ENCODE measurements at regions not wholly inside any gene's neighbourhood (a gene's known extent, or its start where the extent isn't known, plus 50 kb on each side); places are given as distances from the start of the nearest gene placed in this dataset.

- H3K9ac ChIP-seq (ENCODE audit: insufficient read depth in 1 of 2, low read length in 2 of 2) = no peak overlapping the region
- no peaks in the 10 kb centered on the region for H3K36me3 ChIP-seq (ENCODE audit: control insufficient read depth in 4 of 4, insufficient read depth in 4 of 4, low read length in 4 of 4)
- no peak for DNase-seq
- ATAC-seq (ENCODE audit: insufficient read depth, low FRiP score) = no peak
- H3K9me3 ChIP-seq (ENCODE audit: control insufficient read depth in 4 of 4, insufficient read depth in 3 of 4, low read length in 3 of 4) = no peaks in the 10 kb centered on the region
- peaks cover 3 to 7% (median 6%) of the 10 kb centered on the region in 3 donors for H3K27me3 ChIP-seq (ENCODE audit: control insufficient read depth in 3 of 3, insufficient read depth in 3 of 3, low read length in 2 of 3)
- no peaks in the 10 kb centered on the region for H3K4me1 ChIP-seq (ENCODE audit: control insufficient read depth in 5 of 5, insufficient read depth in 5 of 5, low read length in 5 of 5)
- no peak overlapping the region for H3K4me3 ChIP-seq
- H3K27ac ChIP-seq (ENCODE audit: low read depth in 1 of 2, low read length in 1 of 2) = no peak overlapping the region
- 35 to 58% methylated on average over 2 of the region's 2 CpGs for WGBS, 2 donors
- TF ChIP-seq CTCF (IDR thresholded peaks at IDR 0.05; ENCODE audit: control extremely low read depth, extremely low read depth) = no peak
Measured at GRCh38 chrX:134161162-134161561, 75.8 kb upstream of the CCDC160 start.

- peak in 1 of 3 donors; percentile 20 for DNase-seq
Measured at GRCh38 chrX:134162032-134162431, 75.0 kb upstream of the CCDC160 start.

GRCh38 chrX:134163836-134164235 is 73.1 kb upstream of the CCDC160 start:
- TF ChIP-seq CTCF (IDR thresholded peaks at IDR 0.05; ENCODE audit: control extremely low read depth, extremely low read depth) = no peak
- Histone ChIP-seq H3K9me3 (ENCODE audit: control insufficient read depth in 4 of 4, insufficient read depth in 3 of 4, low read length in 3 of 4) (no peaks in the 10 kb centered on the region), H3K9ac (ENCODE audit: insufficient read depth in 1 of 2, low read length in 2 of 2) (no peak overlapping the region), H3K4me1 (ENCODE audit: control insufficient read depth in 5 of 5, insufficient read depth in 5 of 5, low read length in 5 of 5) (no peaks in the 10 kb centered on the region), H3K27ac (ENCODE audit: low read depth in 1 of 2, low read length in 1 of 2) (no peak overlapping the region), H3K27me3 (ENCODE audit: control insufficient read depth in 3 of 3, insufficient read depth in 3 of 3, low read length in 2 of 3) (peaks cover 0 to 8% (median 6%) of the 10 kb centered on the region in 3 donors), H3K36me3 (ENCODE audit: control insufficient read depth in 4 of 4, insufficient read depth in 4 of 4, low read length in 4 of 4) (no peaks in the 10 kb centered on the region), H3K4me3 (no peak overlapping the region)
- DNase-seq (no peak), ATAC-seq (ENCODE audit: insufficient read depth, low FRiP score) (no peak)
- WGBS, 2 donors = 41 to 82% methylated on average over 1 of the region's 1 CpG

More at GRCh38 chrX:134162032-134162431, 75.0 kb upstream of the CCDC160 start:
- Histone ChIP-seq H3K9ac (ENCODE audit: insufficient read depth in 1 of 2, low read length in 2 of 2) (no peak overlapping the region), H3K27me3 (ENCODE audit: control insufficient read depth in 3 of 3, insufficient read depth in 3 of 3, low read length in 2 of 3) (peaks cover 0 to 6% (median 3%) of the 10 kb centered on the region in 3 donors), H3K27ac (ENCODE audit: low read depth in 1 of 2, low read length in 1 of 2) (no peak overlapping the region), H3K36me3 (ENCODE audit: control insufficient read depth in 4 of 4, insufficient read depth in 4 of 4, low read length in 4 of 4) (no peaks in the 10 kb centered on the region), H3K4me1 (ENCODE audit: control insufficient read depth in 5 of 5, insufficient read depth in 5 of 5, low read length in 5 of 5) (no peaks in the 10 kb centered on the region), H3K9me3 (ENCODE audit: control insufficient read depth in 4 of 4, insufficient read depth in 3 of 4, low read length in 3 of 4) (no peaks in the 10 kb centered on the region), H3K4me3 (no peak overlapping the region)
- TF ChIP-seq CTCF (IDR thresholded peaks at IDR 0.05; ENCODE audit: control extremely low read depth, extremely low read depth) = no peak
- ATAC-seq (ENCODE audit: insufficient read depth, low FRiP score) = no peak

GRCh38 chrX:134167591-134168203 is 69.3 kb upstream of the CCDC160 start:
- Histone ChIP-seq H3K4me1 (ENCODE audit: control insufficient read depth in 5 of 5, insufficient read depth in 5 of 5, low read length in 5 of 5) (peaks cover 0 to 3% (median 0%) of the 10 kb centered on the region in 5 donors), H3K36me3 (ENCODE audit: control insufficient read depth in 4 of 4, insufficient read depth in 4 of 4, low read length in 4 of 4) (no peaks in the 10 kb centered on the region), H3K4me3 (no peak overlapping the region), H3K27ac (ENCODE audit: low read depth in 1 of 2, low read length in 1 of 2) (no peak overlapping the region), H3K9ac (ENCODE audit: insufficient read depth in 1 of 2, low read length in 2 of 2) (no peak overlapping the region), H3K9me3 (ENCODE audit: control insufficient read depth in 4 of 4, insufficient read depth in 3 of 4, low read length in 3 of 4) (peaks cover 0 to 2% (median 0%) of the 10 kb centered on the region in 4 donors), H3K27me3 (ENCODE audit: control insufficient read depth in 3 of 3, insufficient read depth in 3 of 3, low read length in 2 of 3) (peaks cover 0 to 9% (median 7%) of the 10 kb centered on the region in 3 donors)
- DNase-seq = no peak
- ATAC-seq (ENCODE audit: insufficient read depth, low FRiP score) = no peak
- WGBS, 2 donors = 53 to 58% methylated on average over 6 of the region's 6 CpGs
- no peak for TF ChIP-seq CTCF (IDR thresholded peaks at IDR 0.05; ENCODE audit: control extremely low read depth, extremely low read depth)
